HepG2 (cell line): ENCODE measurements at regions not wholly inside any gene's neighbourhood (a gene's known extent, or its start where the extent isn't known, plus 50 kb on each side); places are given as distances from the start of the nearest gene placed in this dataset.
A peak's percentile ranks its signal among the peaks of the same experiment; 100 is the strongest.

Experiments used
- ATAC-seq: fragments of 200-7000 bp; cut with Tn5 transposase; 3 replicates; pipeline ENCODE4 v1.9.1; 2020; ENCODE audit warnings: mild to moderate bottlenecking, moderate library complexity
- BruUV-seq: library from RNA; stranded (reverse); fragments of 400-500 nt; replicated peaks from 2 replicates; lab custom pipeline; 2021; lab: Mats Ljungman, UMichigan
- CTCF ChIA-PET: fragments of 300-600 bp; formaldehyde crosslinking; extraction: SDS; loops from one replicate; lab custom pipeline; 2021; ENCODE audit warnings: low total read pairs, inconsistent platforms, low intra/inter-chr PET ratio; lab: Yijun Ruan, JAX
- POLR2A ChIA-PET: fragments of 350-600 bp; sonication (Branson Sonifier 250); formaldehyde crosslinking; loops from one replicate; lab custom pipeline; 2020; ENCODE audit warnings: antibody characterized with exemption, inconsistent platforms; lab: Yijun Ruan, JAX
- DNase-seq: peaks from one replicate; pipeline ENCODE4 v3.0.0-alpha.2; 2015; ENCODE audit warnings: low spot score
- FAIRE-seq: peaks from 3 replicates; lab custom pipeline; 2011; peaks lifted over from hg19 to GRCh38; lab: Jason Lieb, UNC
- H2AFZ ChIP-seq: one replicate; pipeline ENCODE4 v1.6.1; 2011; ENCODE audit warnings: low read length, inconsistent platforms
- H3K27ac ChIP-seq: fragments of 300-600 bp; 3 replicates; pipeline ENCODE4 v1.8.0; 2011; ENCODE audit warnings: mixed run types, mild to moderate bottlenecking, mixed read lengths, low read length, inconsistent platforms; ENCODE audit not compliant: insufficient read depth; ENCODE audit errors: extremely low read length
- H3K27me3 ChIP-seq, 2 experiments: fragments of 200-600 bp in 1 of 2; 2 replicates in 1 of 2; 3 replicates in 1 of 2; pipeline versions ENCODE4 v1.6.0 to v1.8.0; 2011; ENCODE audit warnings: low read length in 2 of 2, mild to moderate bottlenecking in 2 of 2, moderate library complexity in 2 of 2, inconsistent platforms in 1 of 2; ENCODE audit not compliant: insufficient read depth in 2 of 2, control insufficient read depth in 1 of 2
- H3K36me3 ChIP-seq, 2 experiments: fragments of 200-600 bp in 1 of 2; replicated peaks in 1 of 2; 2 replicates in 1 of 2; 3 replicates in 1 of 2; pipeline versions ENCODE4 v1.5.1 to v1.8.0; 2011; ENCODE audit warnings: low read length in 2 of 2, inconsistent platforms in 1 of 2; ENCODE audit not compliant: insufficient read depth in 2 of 2, control insufficient read depth in 1 of 2
- H3K4me1 ChIP-seq: 2 replicates; pipeline ENCODE4 v1.5.1; 2012; ENCODE audit warnings: low read length, inconsistent platforms; ENCODE audit not compliant: insufficient read depth
- H3K4me2 ChIP-seq: 2 replicates; pipeline ENCODE4 v1.6.0; 2011; ENCODE audit warnings: low read depth, low read length, inconsistent platforms
- H3K4me3 ChIP-seq, 3 experiments: fragments of 200-600 bp in 1 of 3; sonication (generic), shearing (Covaris generic) in 1 of 3; replicated peaks in 1 of 3; 2 replicates each; pipeline ENCODE4 v1.5.1; 2011 to 2016; ENCODE audit warnings: low read length in 3 of 3, inconsistent platforms in 2 of 3, low read depth in 2 of 3, mild to moderate bottlenecking in 2 of 3, control low read depth in 1 of 3, mixed read lengths in 1 of 3; ENCODE audit not compliant: insufficient read depth in 1 of 3
- H3K79me2 ChIP-seq: one replicate; pipeline ENCODE4 v1.6.1; 2011; ENCODE audit warnings: low read length, inconsistent platforms; ENCODE audit not compliant: insufficient read depth
- H3K9ac ChIP-seq: 2 replicates; pipeline ENCODE4 v1.6.0; 2011; ENCODE audit warnings: mild to moderate bottlenecking, low read depth, low read length, inconsistent platforms; ENCODE audit not compliant: insufficient read depth
- H3K9me3 ChIP-seq: 2 replicates; pipeline ENCODE4 v1.5.1; 2012; ENCODE audit warnings: mild to moderate bottlenecking, low read length
- H4K20me1 ChIP-seq: 2 replicates; pipeline ENCODE4 v1.6.0; 2011; ENCODE audit warnings: inconsistent platforms, mild to moderate bottlenecking, low read length, moderate library complexity; ENCODE audit not compliant: insufficient read depth
- AGO2 ChIP-seq: fragments of 200-400 bp; formaldehyde crosslinking; optimal IDR thresholded peaks from 2 replicates; pipeline ENCODE3; 2017; ENCODE audit warnings: mild to moderate bottlenecking, low read depth, low read length, moderate library complexity
- BORCS8-MEF2B ChIP-seq: sonication (generic); formaldehyde crosslinking; IDR thresholded peaks from 2 replicates; pipeline ENCODE4 v1.8.0; 2022; ENCODE audit warnings: mild to moderate bottlenecking, missing genetic modification reagents
- JARID2 ChIP-seq: sonication (generic); formaldehyde crosslinking; IDR thresholded peaks from 2 replicates; pipeline ENCODE4 v1.8.1; 2023; ENCODE audit warnings: missing genetic modification reagents, inconsistent platforms; ENCODE audit not compliant: insufficient replicate concordance
- MAFF ChIP-seq: IDR thresholded peaks from 2 replicates; pipeline ENCODE4 v1.6.1; 2011; ENCODE audit warnings: low read depth, low read length, improper control_type of control experiment
- MAFK ChIP-seq, 2 experiments: IDR thresholded peaks in 1 of 2; conservative IDR thresholded peaks in 1 of 2; 2 replicates each; pipeline ENCODE4 v1.6.1; 2011; ENCODE audit warnings: improper control_type of control experiment in 2 of 2, low read length in 2 of 2
- SATB2 ChIP-seq: sonication (generic); formaldehyde crosslinking; IDR thresholded peaks from 2 replicates; pipeline ENCODE4 v1.5.0; 2020; ENCODE audit warnings: missing genetic modification reagents
- SNRNP70 ChIP-seq: fragments of 200-400 bp; formaldehyde crosslinking; IDR thresholded peaks from 2 replicates; pipeline ENCODE4 v1.6.1; 2017; ENCODE audit warnings: mild to moderate bottlenecking, low read depth, low read length, moderate library complexity
- SRY ChIP-seq: sonication (generic); formaldehyde crosslinking; IDR thresholded peaks from 2 replicates; pipeline ENCODE4 v1.8.0; 2022; ENCODE audit warnings: mild to moderate bottlenecking, missing genetic modification reagents
- TOE1 ChIP-seq: sonication (generic); formaldehyde crosslinking; IDR thresholded peaks from 2 replicates; pipeline ENCODE4 v1.4.0; 2020; ENCODE audit warnings: mild to moderate bottlenecking, missing genetic modification reagents
- ZNF205 ChIP-seq: IDR thresholded peaks from 2 replicates; pipeline ENCODE4 v1.6.1; 2018; ENCODE audit warnings: missing biosample characterization, missing genetic modification reagents
- ZNF280B ChIP-seq: sonication (generic); formaldehyde crosslinking; IDR thresholded peaks from 2 replicates; pipeline ENCODE4 v1.5.0; 2020; ENCODE audit warnings: missing genetic modification reagents, mild to moderate bottlenecking, borderline replicate concordance
- ZNF382 ChIP-seq: sonication (generic); formaldehyde crosslinking; IDR thresholded peaks from 2 replicates; pipeline ENCODE4 v1.5.0; 2020; ENCODE audit warnings: missing genetic modification reagents, mild to moderate bottlenecking, borderline replicate concordance
- ZNF7 ChIP-seq: IDR thresholded peaks from 2 replicates; pipeline ENCODE4 v1.6.1; 2016; ENCODE audit warnings: missing biosample characterization, missing genetic modification reagents
- ZNF839 ChIP-seq: sonication (generic); formaldehyde crosslinking; IDR thresholded peaks from 2 replicates; pipeline ENCODE4 v1.4.0; 2020; ENCODE audit warnings: missing genetic modification reagents, mild to moderate bottlenecking, borderline replicate concordance
- ZNF879 ChIP-seq: sonication (generic); formaldehyde crosslinking; IDR thresholded peaks from 2 replicates; pipeline ENCODE4 v1.8.1; 2023; ENCODE audit warnings: missing genetic modification reagents
- ZSCAN9 ChIP-seq: IDR thresholded peaks from 2 replicates; pipeline ENCODE4 v1.6.1; 2016; ENCODE audit warnings: borderline replicate concordance
- WGBS: methylation state at CpG from one replicate; pipeline ENCODE4 v1.1.6; 2017; ENCODE audit warnings: low lambda C conversion rate; 5-methylcytosine and 5-hydroxymethylcytosine counted together
- in situ Hi-C: cut with HindIII; loops from 2 replicates; pipeline ENCODE4 v1.10.0; 2017; ENCODE audit warnings: low pct_unique_long_range_greater_than_20kb; ENCODE audit not compliant: extremely low pct_ligation_motif_present
- intact Hi-C: fragments of 100-400 bp; cut with micrococcal nuclease; formaldehyde crosslinking; loops from one replicate; pipeline ENCODE4 v1.10.0; 2022; ENCODE audit not compliant: unreplicated experiment
- TF ChIP-seq, protein P1 (sequence below): IDR thresholded peaks from 2 replicates; pipeline ENCODE4 v1.6.1; 2016; ENCODE audit warnings: mild to moderate bottlenecking, missing biosample characterization, missing genetic modification reagents

DNA sequence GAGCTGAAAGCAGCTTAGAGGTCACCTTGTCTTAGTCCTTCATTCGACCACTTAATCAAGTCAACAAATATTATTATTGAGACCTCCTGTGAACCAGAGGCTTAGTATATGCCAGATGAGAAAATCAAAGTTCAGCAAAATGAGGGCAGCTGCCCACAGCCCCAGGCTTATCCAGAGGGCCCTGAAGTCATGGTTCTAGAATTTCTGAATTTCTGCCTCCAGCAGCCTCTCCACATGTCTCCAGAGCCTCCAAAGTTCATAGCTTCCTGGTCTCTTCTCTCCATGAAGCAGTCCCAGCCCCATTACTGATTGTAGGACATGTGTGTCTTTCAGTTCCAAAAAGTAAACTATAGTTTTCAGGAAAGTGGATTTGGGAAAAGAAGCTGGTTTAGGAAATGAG lies 96.9 kb upstream of the TSC22D2 start:
- Histone ChIP-seq H3K27ac (no peak overlapping the region), H3K4me2 (no peak overlapping the region), H4K20me1 (no peaks in the 10 kb centered on the region), H2AFZ (no peak overlapping the region), H3K4me1 (no peaks in the 10 kb centered on the region), H3K9me3 (no peaks in the 10 kb centered on the region), H3K36me3 (no peaks in the 10 kb centered on the region)
- no peak for ATAC-seq
- BruUV-seq, result no TSS peak
- no peak for FAIRE-seq
- TF ChIP-seq SRY (CRISPR knock-in tag) (no peak), ZNF839 (CRISPR knock-in tag) (no peak), AGO2 (no peak), ZNF280B (CRISPR knock-in tag) (no peak), JARID2 (CRISPR knock-in tag) (no peak)
- TF ChIP-seq, all 625 proteins: peak for 0
- no peaks in the 10 kb centered on the region for H3K79me2 ChIP-seq
- peaks cover 1 to 6% of the 10 kb centered on the region in 2 experiments; a peak in 2 of 5 replicates for H3K27me3 ChIP-seq
- no peak for DNase-seq
- POLR2A ChIA-PET, result no interaction called here
- H3K4me3 ChIP-seq, result no peak overlapping the region
- WGBS, result 0% methylated on average over 1 of the region's 1 CpG
- CTCF ChIA-PET, result no interaction called here
- in situ Hi-C loops, result no loop called here
- intact Hi-C loops, result no loop called here
- no peak overlapping the region for H3K9ac ChIP-seq

- H3K9ac ChIP-seq, result no peak overlapping the region
- no TSS peak for BruUV-seq
- no peaks in the 10 kb centered on the region for H3K9me3 ChIP-seq
- H4K20me1 ChIP-seq, result no peaks in the 10 kb centered on the region
- H3K4me3 ChIP-seq, result no peak overlapping the region
- no peak for FAIRE-seq
- H3K27me3 ChIP-seq, result peaks cover 1 to 6% of the 10 kb centered on the region in 2 experiments; a peak in 2 of 5 replicates
- ATAC-seq, result no peak
- ChIA-PET POLR2A (no interaction called here), CTCF (no interaction called here)
- no peaks in the 10 kb centered on the region for H3K36me3 ChIP-seq
- no peaks in the 10 kb centered on the region for H3K4me1 ChIP-seq
- in situ Hi-C loops, result no loop called here
- no peak for DNase-seq
- H2AFZ ChIP-seq, result no peak overlapping the region
- WGBS, result 53% methylated on average over 3 of the region's 3 CpGs
- H3K27ac ChIP-seq, result no peak overlapping the region
- intact Hi-C loops, result no loop called here
- no peak overlapping the region for H3K4me2 ChIP-seq
- no peaks in the 10 kb centered on the region for H3K79me2 ChIP-seq
- TF ChIP-seq TOE1 (CRISPR knock-in tag), result no peak
- TF ChIP-seq ZNF382 (CRISPR knock-in tag), result no peak
- TF ChIP-seq BORCS8-MEF2B (CRISPR knock-in tag), result no peak
- peak; percentile 86 for TF ChIP-seq ZNF7 (CRISPR knock-in tag)
- TF ChIP-seq ZNF205 (CRISPR knock-in tag), result no peak
- no peak for TF ChIP-seq SNRNP70
- no peak for TF ChIP-seq ZNF879 (CRISPR knock-in tag)
- TF ChIP-seq MAFK (conservative IDR thresholded peaks at IDR 0.05 in 1 of 2, IDR thresholded peaks at IDR 0.05 in 1 of 2; ENCODE audit: low read length in 2 of 2), result peak; percentile 95 to 99
- no peak for TF ChIP-seq ZSCAN9
- TF ChIP-seq, protein P1, sequence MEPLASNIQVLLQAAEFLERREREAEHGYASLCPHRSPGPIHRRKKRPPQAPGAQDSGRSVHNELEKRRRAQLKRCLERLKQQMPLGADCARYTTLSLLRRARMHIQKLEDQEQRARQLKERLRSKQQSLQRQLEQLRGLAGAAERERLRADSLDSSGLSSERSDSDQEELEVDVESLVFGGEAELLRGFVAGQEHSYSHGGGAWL (CRISPR knock-in tag), result no peak
- no peak for TF ChIP-seq SATB2 (CRISPR knock-in tag)
- TF ChIP-seq MAFF, result peak; percentile 98
These were observed 98.5 kb upstream of the TSC22D2 start for GRCh38 chr3:150309557-150309956.
